Osteocyte (in vitro differentiated cells): ENCODE measurements at regions not wholly inside any gene's neighbourhood (a gene's known extent, or its start where the extent isn't known, plus 50 kb on each side); places are given as distances from the start of the nearest gene placed in this dataset.

Source experiments
- DNase-seq: peaks from one replicate; pipeline ENCODE4 v3.0.0; 2021; ENCODE audit warnings: mixed read lengths; ENCODE audit not compliant: unreplicated experiment; ENCODE audit errors: extremely low spot score
- H3K27ac Mint-ChIP-seq: one replicate; pipeline ENCODE4 v1.8.0; 2021; ENCODE audit warnings: mild to moderate bottlenecking, mixed read lengths; ENCODE audit not compliant: unreplicated experiment
- H3K27me3 Mint-ChIP-seq: one replicate; pipeline ENCODE4 v1.8.0; 2021; ENCODE audit warnings: mixed read lengths; ENCODE audit not compliant: unreplicated experiment
- H3K36me3 Mint-ChIP-seq: one replicate; pipeline ENCODE4 v1.8.0; 2021; ENCODE audit warnings: mixed read lengths; ENCODE audit not compliant: unreplicated experiment
- H3K4me1 Mint-ChIP-seq: one replicate; pipeline ENCODE4 v1.8.0; 2021; ENCODE audit warnings: mixed read lengths; ENCODE audit not compliant: unreplicated experiment
- H3K4me3 Mint-ChIP-seq: one replicate; pipeline ENCODE4 v1.8.0; 2021; ENCODE audit warnings: mild to moderate bottlenecking, moderate library complexity, mixed read lengths; ENCODE audit not compliant: unreplicated experiment
- H3K9me3 Mint-ChIP-seq: one replicate; pipeline ENCODE4 v1.8.0; 2021; ENCODE audit warnings: mixed read lengths; ENCODE audit not compliant: unreplicated experiment
- CTCF ChIP-seq: fragments of 200-600 bp; sonication (generic); IDR thresholded peaks from 2 replicates; pipeline ENCODE4 v1.5.0; 2021; ENCODE audit warnings: antibody characterized with exemption, mild to moderate bottlenecking, moderate library complexity

GRCh38 chr5:96533371-96533770 lies 100.3 kb upstream of the PCSK1 start:
- TF ChIP-seq CTCF, result no peak
- peaks cover 17% of the 10 kb centered on the region for H3K4me1 Mint-ChIP-seq
- H3K27ac Mint-ChIP-seq, result no peak overlapping the region
- peaks cover 2% of the 10 kb centered on the region for H3K27me3 Mint-ChIP-seq
- no peak for DNase-seq
- H3K36me3 Mint-ChIP-seq, result no peaks in the 10 kb centered on the region
- no peak overlapping the region for H3K4me3 Mint-ChIP-seq
- no peaks in the 10 kb centered on the region for H3K9me3 Mint-ChIP-seq

GRCh38 chr5:96537386-96537785 lies 104.3 kb upstream of the PCSK1 start:
- no peak for DNase-seq
- no peak overlapping the region for H3K4me3 Mint-ChIP-seq

DNA sequence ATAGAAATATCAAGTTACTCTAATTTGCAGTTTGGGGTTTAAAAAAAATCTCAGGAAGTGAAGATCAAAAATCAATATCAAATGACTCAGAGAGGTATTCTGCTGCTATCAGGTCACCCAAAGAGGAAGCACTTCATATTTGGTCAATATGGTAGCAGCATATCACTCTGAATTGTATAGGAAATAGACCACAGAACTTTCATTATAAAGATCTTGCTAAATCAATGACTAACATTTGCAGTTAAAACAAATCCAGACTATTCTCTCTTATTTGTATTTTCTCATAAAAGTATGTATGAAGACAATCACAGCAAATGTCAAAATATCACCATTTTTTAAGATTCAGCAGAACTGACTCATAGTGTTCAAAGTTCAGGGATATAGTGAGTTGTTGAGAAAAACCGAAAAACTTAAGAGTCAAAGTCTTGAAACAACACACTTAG lies 105.8 kb upstream of the PCSK1 start:
- Mint-ChIP-seq H3K27ac (no peak overlapping the region), H3K9me3 (peaks cover 3% of the 10 kb centered on the region), H3K36me3 (no peaks in the 10 kb centered on the region), H3K4me3 (no peak overlapping the region), H3K27me3 (no peaks in the 10 kb centered on the region), H3K4me1 (peaks cover 22% of the 10 kb centered on the region)
- no peak for DNase-seq
- no peak for TF ChIP-seq CTCF

More at GRCh38 chr5:96537386-96537785, 104.3 kb upstream of the PCSK1 start:
- peaks cover 22% of the 10 kb centered on the region for H3K4me1 Mint-ChIP-seq
- H3K9me3 Mint-ChIP-seq, result no peaks in the 10 kb centered on the region
- no peaks in the 10 kb centered on the region for H3K36me3 Mint-ChIP-seq
- TF ChIP-seq CTCF, result no peak
- H3K27me3 Mint-ChIP-seq, result no peaks in the 10 kb centered on the region
- peak overlapping the region; percentile 25 for H3K27ac Mint-ChIP-seq

DNA sequence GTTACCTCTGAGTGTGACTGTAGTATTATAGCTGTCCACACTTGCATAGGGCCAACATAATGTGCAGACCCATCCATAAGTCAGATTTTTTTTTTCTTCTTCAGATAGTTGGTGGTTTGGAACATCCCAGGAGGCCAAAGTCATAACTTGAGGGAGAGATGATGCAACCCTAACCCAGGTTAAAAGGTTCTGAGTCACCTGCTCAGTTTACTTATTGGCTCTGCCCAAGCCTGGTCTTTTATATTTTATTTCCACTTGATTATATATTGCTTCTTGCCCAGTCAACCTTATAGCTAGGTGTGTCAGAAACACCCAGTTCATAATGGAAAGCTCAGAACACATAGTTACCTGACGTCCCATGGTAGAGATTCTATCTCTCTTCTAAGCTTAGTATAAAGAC lies 113.1 kb upstream of the PCSK1 start:
- H3K36me3 Mint-ChIP-seq, result no peaks in the 10 kb centered on the region
- H3K9me3 Mint-ChIP-seq, result peaks cover 5% of the 10 kb centered on the region
- H3K4me1 Mint-ChIP-seq, result no peaks in the 10 kb centered on the region
- H3K4me3 Mint-ChIP-seq, result no peak overlapping the region
- DNase-seq, result no peak
- H3K27me3 Mint-ChIP-seq, result peaks cover 2% of the 10 kb centered on the region
- H3K27ac Mint-ChIP-seq, result no peak overlapping the region
- TF ChIP-seq CTCF, result no peak

GRCh38 chr5:96547486-96547885 lies 114.4 kb upstream of the PCSK1 start:
- Mint-ChIP-seq H3K4me1 (no peaks in the 10 kb centered on the region), H3K36me3 (no peaks in the 10 kb centered on the region), H3K9me3 (peaks cover 5% of the 10 kb centered on the region), H3K27me3 (peaks cover 2% of the 10 kb centered on the region), H3K27ac (no peak overlapping the region), H3K4me3 (no peak overlapping the region)
- no peak for DNase-seq
- TF ChIP-seq CTCF, result no peak
